Smooth muscle cell (in vitro differentiated cells): ENCODE measurements at regions not wholly inside any gene's neighbourhood (a gene's known extent, or its start where the extent isn't known, plus 50 kb on each side); places are given as distances from the start of the nearest gene placed in this dataset.
A peak's percentile ranks its signal among the peaks of the same experiment; 100 is the strongest.

ENCODE experiments used
- DNase-seq: peaks from one replicate; lab custom pipeline; 2025; ENCODE audit not compliant: unreplicated experiment; lab: John Stamatoyannopoulos, UW
- H2AFZ ChIP-seq: fragments of 200-600 bp; sonication (generic); 2 replicates; pipeline ENCODE4 v1.6.0; 2016; ENCODE audit warnings: antibody characterized with exemption, low read depth, mild to moderate bottlenecking
- H3F3A ChIP-seq: fragments of 200-600 bp; sonication (generic); 2 replicates; pipeline ENCODE4 v1.6.0; 2017; ENCODE audit warnings: antibody characterized with exemption, low read depth
- H3K27ac ChIP-seq: fragments of 200-600 bp; sonication (generic); 2 replicates; pipeline ENCODE4 v1.5.1; 2016; ENCODE audit warnings: low read depth, mild to moderate bottlenecking
- H3K27me3 ChIP-seq: fragments of 200-600 bp; sonication (generic); 2 replicates; pipeline ENCODE4 v1.6.1; 2016; ENCODE audit warnings: low read depth, mild to moderate bottlenecking
- H3K36me3 ChIP-seq: fragments of 200-600 bp; sonication (generic); 2 replicates; pipeline ENCODE4 v1.5.1; 2016; ENCODE audit warnings: low read depth
- H3K4me1 ChIP-seq: fragments of 200-600 bp; sonication (generic); 2 replicates; pipeline ENCODE4 v1.5.1; 2016; ENCODE audit warnings: low read depth
- H3K4me2 ChIP-seq: fragments of 200-600 bp; sonication (generic); 2 replicates; pipeline ENCODE4 v1.6.0; 2016; ENCODE audit warnings: mild to moderate bottlenecking
- H3K4me3 ChIP-seq: fragments of 200-600 bp; sonication (generic); 2 replicates; pipeline ENCODE4 v1.5.1; 2016; ENCODE audit warnings: mild to moderate bottlenecking
- H3K79me2 ChIP-seq: fragments of 200-600 bp; sonication (generic); 2 replicates; pipeline ENCODE4 v1.6.0; 2016; ENCODE audit warnings: low read depth, mild to moderate bottlenecking
- H3K9ac ChIP-seq: fragments of 200-600 bp; sonication (generic); 2 replicates; pipeline ENCODE4 v1.6.0; 2016; ENCODE audit warnings: low read depth
- H3K9me3 ChIP-seq: fragments of 200-600 bp; sonication (generic); replicated peaks from 2 replicates; pipeline ENCODE4 v1.5.1; 2016; ENCODE audit warnings: low read depth
- H4K20me1 ChIP-seq: fragments of 200-600 bp; sonication (generic); 2 replicates; pipeline ENCODE4 v1.6.0; 2016; ENCODE audit warnings: low read depth
- WGBS: methylation state at CpG from one replicate; pipeline ENCODE4 v1.1.7; 2016; ENCODE audit warnings: low lambda C conversion rate; 5-methylcytosine and 5-hydroxymethylcytosine counted together
- TF ChIP-seq, protein P1 (sequence below): fragments of 200-600 bp; sonication (generic); IDR thresholded peaks from 2 replicates; pipeline ENCODE4 v1.5.1; 2017; ENCODE audit warnings: borderline replicate concordance, mild to moderate bottlenecking, antibody characterized with exemption; ENCODE audit not compliant: insufficient read depth, poor library complexity, severe bottlenecking

DNA sequence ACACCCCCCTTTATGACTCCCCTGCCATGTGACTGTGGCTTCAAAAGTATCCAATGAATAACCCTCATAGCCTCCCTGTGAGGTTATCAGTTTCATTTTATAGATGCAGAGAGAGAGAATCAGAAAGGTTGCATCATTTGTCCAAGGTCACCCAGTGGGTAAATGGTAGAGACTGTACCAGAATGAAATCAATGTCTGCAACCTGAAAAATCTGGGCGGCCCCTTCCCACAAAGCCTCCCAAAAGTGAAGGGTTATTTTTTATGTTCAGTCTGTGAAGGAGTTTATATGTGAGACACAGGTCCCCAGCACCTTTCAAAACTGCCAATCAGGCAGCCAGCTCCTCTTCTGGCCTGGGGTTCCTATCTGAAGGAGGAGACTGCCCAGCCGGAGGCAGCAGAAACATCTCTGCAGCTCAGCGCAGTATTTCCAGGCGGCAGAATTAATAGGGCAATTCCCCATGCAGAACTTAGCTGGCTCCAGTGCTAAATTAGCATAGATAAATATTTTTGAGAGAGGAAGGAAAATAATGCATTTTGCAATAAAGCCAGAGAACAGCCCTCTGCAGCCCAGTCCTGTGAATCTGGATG is 130.8 kb upstream of the PRR20G start:
- H3K4me1 ChIP-seq, result peaks cover 36% of the 10 kb centered on the region
- DNase-seq, result no peak
- TF ChIP-seq, protein P1, sequence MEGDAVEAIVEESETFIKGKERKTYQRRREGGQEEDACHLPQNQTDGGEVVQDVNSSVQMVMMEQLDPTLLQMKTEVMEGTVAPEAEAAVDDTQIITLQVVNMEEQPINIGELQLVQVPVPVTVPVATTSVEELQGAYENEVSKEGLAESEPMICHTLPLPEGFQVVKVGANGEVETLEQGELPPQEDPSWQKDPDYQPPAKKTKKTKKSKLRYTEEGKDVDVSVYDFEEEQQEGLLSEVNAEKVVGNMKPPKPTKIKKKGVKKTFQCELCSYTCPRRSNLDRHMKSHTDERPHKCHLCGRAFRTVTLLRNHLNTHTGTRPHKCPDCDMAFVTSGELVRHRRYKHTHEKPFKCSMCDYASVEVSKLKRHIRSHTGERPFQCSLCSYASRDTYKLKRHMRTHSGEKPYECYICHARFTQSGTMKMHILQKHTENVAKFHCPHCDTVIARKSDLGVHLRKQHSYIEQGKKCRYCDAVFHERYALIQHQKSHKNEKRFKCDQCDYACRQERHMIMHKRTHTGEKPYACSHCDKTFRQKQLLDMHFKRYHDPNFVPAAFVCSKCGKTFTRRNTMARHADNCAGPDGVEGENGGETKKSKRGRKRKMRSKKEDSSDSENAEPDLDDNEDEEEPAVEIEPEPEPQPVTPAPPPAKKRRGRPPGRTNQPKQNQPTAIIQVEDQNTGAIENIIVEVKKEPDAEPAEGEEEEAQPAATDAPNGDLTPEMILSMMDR, result no peak
- H3K9ac ChIP-seq, result no peak overlapping the region
- 78% methylated on average over 4 of the region's 4 CpGs for WGBS
- no peaks in the 10 kb centered on the region for H3K9me3 ChIP-seq
- no peak overlapping the region for H3K4me3 ChIP-seq
- no peaks in the 10 kb centered on the region for H3K27me3 ChIP-seq
- H3K27ac ChIP-seq, result no peak overlapping the region
- no peak overlapping the region for H3K4me2 ChIP-seq
- H3F3A ChIP-seq, result no peaks in the 10 kb centered on the region
- no peak overlapping the region for H2AFZ ChIP-seq
- no peaks in the 10 kb centered on the region for H4K20me1 ChIP-seq
- no peaks in the 10 kb centered on the region for H3K79me2 ChIP-seq
- no peaks in the 10 kb centered on the region for H3K36me3 ChIP-seq

DNA sequence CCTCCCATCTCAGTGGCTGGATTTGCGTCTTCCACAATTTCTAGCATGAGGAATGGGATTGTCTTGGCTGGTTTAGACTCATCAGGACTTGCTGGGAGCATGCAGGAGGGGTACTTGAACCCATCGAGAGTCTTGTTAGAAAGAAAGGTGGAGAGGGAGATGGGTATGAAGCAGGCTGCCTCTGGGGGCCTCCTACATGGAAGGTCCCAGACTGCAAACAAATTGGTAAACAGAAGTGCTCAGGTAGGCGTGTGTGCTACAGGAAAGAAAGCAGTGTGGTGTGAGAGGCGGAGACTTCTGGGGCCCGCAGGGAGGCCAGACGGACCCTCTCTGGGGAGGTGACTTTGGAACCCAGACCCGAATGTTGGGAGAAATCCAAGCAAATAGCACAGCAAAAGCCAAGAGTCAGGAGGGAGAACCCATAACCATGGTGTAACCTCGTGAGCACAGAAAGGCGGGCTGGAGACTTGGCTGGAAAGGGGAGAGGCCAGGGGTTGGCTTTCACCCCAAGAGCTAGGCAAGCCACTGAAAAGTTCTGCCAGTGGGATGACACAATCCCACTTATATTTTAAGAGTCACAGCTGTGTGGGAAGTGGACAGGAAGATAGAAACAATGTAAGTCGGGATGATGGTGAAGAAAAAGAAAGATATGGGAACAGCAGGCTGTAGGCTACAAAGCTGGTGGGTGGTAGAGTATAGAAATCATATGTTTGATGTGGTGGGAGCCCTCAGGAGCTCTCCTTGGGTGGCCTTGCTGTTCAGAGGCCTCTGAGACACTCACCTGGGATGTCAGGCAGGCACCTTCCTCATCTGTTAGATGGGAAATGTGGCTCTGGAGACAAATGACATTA is 130.1 kb upstream of the PRR20G start:
- Histone ChIP-seq H2AFZ (no peak overlapping the region), H4K20me1 (no peaks in the 10 kb centered on the region), H3K9ac (no peak overlapping the region), H3K36me3 (no peaks in the 10 kb centered on the region), H3F3A (no peaks in the 10 kb centered on the region), H3K4me3 (no peak overlapping the region), H3K27ac (no peak overlapping the region), H3K27me3 (no peaks in the 10 kb centered on the region), H3K9me3 (no peaks in the 10 kb centered on the region), H3K79me2 (no peaks in the 10 kb centered on the region), H3K4me2 (no peak overlapping the region), H3K4me1 (peaks cover 36% of the 10 kb centered on the region)
- TF ChIP-seq, protein P1, result no peak
- 81% methylated on average over 10 of the region's 10 CpGs for WGBS
- no peak for DNase-seq

DNA sequence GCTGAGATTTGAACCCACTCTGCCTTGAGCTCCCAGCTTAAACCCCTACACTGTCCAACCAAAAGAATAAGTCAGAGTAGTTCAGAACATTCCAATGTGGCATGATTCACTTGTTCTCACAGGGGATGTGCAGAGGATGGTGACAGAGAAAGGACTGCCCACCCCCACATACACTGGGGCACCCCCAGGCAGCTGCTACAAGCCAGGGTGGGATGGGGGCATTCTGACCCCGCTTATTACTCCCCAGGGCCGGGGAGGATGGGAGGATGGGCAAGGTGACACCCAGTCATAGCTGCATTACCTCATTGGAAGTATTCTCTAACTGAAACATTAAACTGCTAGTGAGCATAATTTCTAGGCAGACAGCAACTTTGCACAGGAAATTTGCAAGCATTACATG is 126.0 kb upstream of the PRR20G start:
- H3K27ac ChIP-seq, result peak overlapping the region; percentile 29
- no peak for DNase-seq
- H3K79me2 ChIP-seq, result no peaks in the 10 kb centered on the region
- 62% methylated on average over 2 of the region's 2 CpGs for WGBS
- H3K4me2 ChIP-seq, result no peak overlapping the region
- no peaks in the 10 kb centered on the region for H3K36me3 ChIP-seq
- H4K20me1 ChIP-seq, result no peaks in the 10 kb centered on the region
- H3K27me3 ChIP-seq, result no peaks in the 10 kb centered on the region
- no peaks in the 10 kb centered on the region for H3K9me3 ChIP-seq
- H3K9ac ChIP-seq, result no peak overlapping the region
- peaks cover 19% of the 10 kb centered on the region for H3K4me1 ChIP-seq
- no peak overlapping the region for H3K4me3 ChIP-seq
- TF ChIP-seq, protein P1, result no peak
- no peak overlapping the region for H2AFZ ChIP-seq
- no peaks in the 10 kb centered on the region for H3F3A ChIP-seq
